ENCODE measurements at regions not wholly inside any gene's neighbourhood (a gene's known extent, or its start where the extent isn't known, plus 50 kb on each side); places are given as distances from the start of the nearest gene placed in this dataset.

- TF ChIP-seq, protein P1, sequence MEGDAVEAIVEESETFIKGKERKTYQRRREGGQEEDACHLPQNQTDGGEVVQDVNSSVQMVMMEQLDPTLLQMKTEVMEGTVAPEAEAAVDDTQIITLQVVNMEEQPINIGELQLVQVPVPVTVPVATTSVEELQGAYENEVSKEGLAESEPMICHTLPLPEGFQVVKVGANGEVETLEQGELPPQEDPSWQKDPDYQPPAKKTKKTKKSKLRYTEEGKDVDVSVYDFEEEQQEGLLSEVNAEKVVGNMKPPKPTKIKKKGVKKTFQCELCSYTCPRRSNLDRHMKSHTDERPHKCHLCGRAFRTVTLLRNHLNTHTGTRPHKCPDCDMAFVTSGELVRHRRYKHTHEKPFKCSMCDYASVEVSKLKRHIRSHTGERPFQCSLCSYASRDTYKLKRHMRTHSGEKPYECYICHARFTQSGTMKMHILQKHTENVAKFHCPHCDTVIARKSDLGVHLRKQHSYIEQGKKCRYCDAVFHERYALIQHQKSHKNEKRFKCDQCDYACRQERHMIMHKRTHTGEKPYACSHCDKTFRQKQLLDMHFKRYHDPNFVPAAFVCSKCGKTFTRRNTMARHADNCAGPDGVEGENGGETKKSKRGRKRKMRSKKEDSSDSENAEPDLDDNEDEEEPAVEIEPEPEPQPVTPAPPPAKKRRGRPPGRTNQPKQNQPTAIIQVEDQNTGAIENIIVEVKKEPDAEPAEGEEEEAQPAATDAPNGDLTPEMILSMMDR (IDR thresholded peaks at IDR 0.05; ENCODE audit: insufficient read depth, low read depth, low read length) = no peak
- DNase-seq (ENCODE audit: low read depth) = no peak
- no peak overlapping the region for H3K4me3 ChIP-seq (ENCODE audit: low read depth, low read length)
These were observed 542.8 kb downstream of the GALC start for GRCh38 chr14:87450193-87450592.

DNA sequence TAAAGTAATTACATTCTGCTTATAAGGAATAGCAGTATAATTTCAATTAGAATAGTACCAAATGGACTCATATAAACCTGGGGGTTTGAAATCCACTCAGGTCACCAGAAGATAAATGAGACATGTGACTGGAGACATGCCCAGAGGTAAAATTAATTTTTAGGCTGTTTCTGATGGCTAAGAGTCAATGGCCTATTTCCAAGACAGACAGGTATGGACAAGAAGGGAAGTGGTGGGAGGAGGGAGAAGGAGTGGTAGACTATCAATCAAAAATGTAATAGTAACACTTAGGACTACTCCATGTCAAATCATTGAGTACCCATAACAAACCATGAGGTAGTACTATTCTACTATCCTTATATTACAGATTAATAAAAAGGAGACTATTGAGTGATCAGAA, 544.0 kb downstream of the GALC start:
- no peak for DNase-seq (ENCODE audit: low read depth)
- TF ChIP-seq, protein P1 (IDR thresholded peaks at IDR 0.05; ENCODE audit: insufficient read depth, low read depth, low read length) = no peak
- no peak overlapping the region for H3K4me3 ChIP-seq (ENCODE audit: low read depth, low read length)

DNA sequence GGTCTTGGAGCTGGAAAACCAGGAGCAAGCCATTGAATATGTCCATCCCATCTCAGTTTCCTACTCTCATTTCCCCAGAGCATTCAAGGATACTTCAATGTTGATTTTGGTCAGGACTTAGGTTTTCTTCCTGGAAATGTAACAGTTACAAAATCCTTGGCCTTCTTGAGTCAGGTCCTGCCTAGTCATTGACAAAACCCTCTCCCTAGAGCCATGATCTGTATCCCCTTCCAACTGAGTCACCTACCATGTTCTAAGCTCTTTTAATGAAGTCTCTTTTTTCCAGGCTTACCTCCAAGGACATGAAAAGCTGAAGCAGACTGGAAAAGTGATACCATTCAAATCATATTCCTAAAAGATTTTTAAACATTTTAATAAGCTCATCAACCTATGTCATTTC, 549.2 kb downstream of the GALC start:
- no peak for DNase-seq (ENCODE audit: low read depth)
- no peak overlapping the region for H3K4me3 ChIP-seq (ENCODE audit: low read depth, low read length)
- TF ChIP-seq, protein P1 (IDR thresholded peaks at IDR 0.05; ENCODE audit: insufficient read depth, low read depth, low read length) = no peak

DNA sequence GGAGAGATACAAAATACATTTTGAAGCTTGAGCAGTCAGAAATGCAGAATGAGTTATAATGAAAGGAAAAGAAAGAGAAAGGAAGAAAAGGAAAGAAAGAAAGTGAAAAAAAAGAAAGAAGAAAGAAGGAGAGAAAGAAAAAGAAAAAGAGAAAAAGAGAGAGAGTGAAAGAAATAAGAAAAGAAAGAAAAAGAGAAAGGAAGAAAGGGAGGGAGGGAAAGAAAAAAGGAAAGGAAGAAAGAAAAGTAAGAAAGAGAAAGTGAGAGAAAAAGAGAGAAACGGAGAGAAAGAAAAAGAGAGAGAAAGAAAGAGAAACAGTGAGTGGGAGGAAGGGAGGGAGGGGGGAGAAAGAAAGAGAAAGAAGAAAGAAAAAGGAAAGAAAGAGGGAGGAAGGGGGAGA, 549.9 kb downstream of the GALC start:
- DNase-seq (ENCODE audit: low read depth) = no peak
- TF ChIP-seq, protein P1 (IDR thresholded peaks at IDR 0.05; ENCODE audit: insufficient read depth, low read depth, low read length) = no peak
- H3K4me3 ChIP-seq (ENCODE audit: low read depth, low read length) = no peak overlapping the region

- TF ChIP-seq, protein P1 (IDR thresholded peaks at IDR 0.05; ENCODE audit: insufficient read depth, low read depth, low read length) = no peak
These were observed 555.8 kb downstream of the GALC start for GRCh38 chr14:87437158-87437557.

GRCh38 chr14:87434680-87435079, 558.3 kb downstream of the GALC start:
- H3K4me3 ChIP-seq (ENCODE audit: low read depth, low read length) = no peak overlapping the region
- TF ChIP-seq, protein P1 (IDR thresholded peaks at IDR 0.05; ENCODE audit: insufficient read depth, low read depth, low read length) = no peak

More at GRCh38 chr14:87437158-87437557, 555.8 kb downstream of the GALC start:
- DNase-seq (ENCODE audit: low read depth) = no peak
- no peak overlapping the region for H3K4me3 ChIP-seq (ENCODE audit: low read depth, low read length)

GRCh38 chr14:87434011-87434410, 559.0 kb downstream of the GALC start:
- DNase-seq (ENCODE audit: low read depth) = no peak
- TF ChIP-seq, protein P1 (IDR thresholded peaks at IDR 0.05; ENCODE audit: insufficient read depth, low read depth, low read length) = no peak

More at GRCh38 chr14:87434680-87435079, 558.3 kb downstream of the GALC start:
- no peak for DNase-seq (ENCODE audit: low read depth)

More at GRCh38 chr14:87434011-87434410, 559.0 kb downstream of the GALC start:
- no peak overlapping the region for H3K4me3 ChIP-seq (ENCODE audit: low read depth, low read length)

All from fibroblast of villous mesenchyme (primary cell).